Activated CD4-positive, alpha-beta T cell treated with anti-CD3 and anti-CD28 coated beads, Interleukin-2, amount 10 ng/mL, durations not matched to agents 7 days and 5 days (primary cell): ENCODE measurements at regions not wholly inside any gene's neighbourhood (a gene's known extent, or its start where the extent isn't known, plus 50 kb on each side); places are given as distances from the start of the nearest gene placed in this dataset.

Source experiments
- CTCF ChIA-PET: fragments of 350-600 bp; sonication (Branson Sonifier 250); formaldehyde crosslinking; loops from one replicate; lab custom pipeline; 2021; ENCODE audit warnings: antibody characterized with exemption; lab: Charles Lee
- POLR2A ChIA-PET: fragments of 350-600 bp; sonication (Branson Sonifier 250); formaldehyde crosslinking; loops from one replicate; lab custom pipeline; 2021; ENCODE audit warnings: antibody characterized with exemption; lab: Charles Lee
- DNase-seq: peaks from one replicate; pipeline ENCODE4 v3.0.0-alpha.2; 2020
- H3K27ac Mint-ChIP-seq: one replicate; pipeline ENCODE4 v1.8.0; 2021; ENCODE audit warnings: mild to moderate bottlenecking, moderate library complexity, mixed read lengths
- H3K27me3 Mint-ChIP-seq: one replicate; pipeline ENCODE4 v1.8.0; 2021; ENCODE audit warnings: mixed read lengths
- H3K36me3 Mint-ChIP-seq: one replicate; pipeline ENCODE4 v1.8.0; 2021; ENCODE audit warnings: low read depth, mixed read lengths
- H3K4me1 Mint-ChIP-seq: one replicate; pipeline ENCODE4 v1.8.0; 2021; ENCODE audit warnings: mixed read lengths
- H3K4me3 Mint-ChIP-seq: one replicate; pipeline ENCODE4 v1.8.0; 2021; ENCODE audit warnings: mild to moderate bottlenecking, moderate library complexity, mixed read lengths
- H3K9me3 Mint-ChIP-seq: one replicate; pipeline ENCODE4 v1.8.0; 2021; ENCODE audit warnings: mixed read lengths

DNA sequence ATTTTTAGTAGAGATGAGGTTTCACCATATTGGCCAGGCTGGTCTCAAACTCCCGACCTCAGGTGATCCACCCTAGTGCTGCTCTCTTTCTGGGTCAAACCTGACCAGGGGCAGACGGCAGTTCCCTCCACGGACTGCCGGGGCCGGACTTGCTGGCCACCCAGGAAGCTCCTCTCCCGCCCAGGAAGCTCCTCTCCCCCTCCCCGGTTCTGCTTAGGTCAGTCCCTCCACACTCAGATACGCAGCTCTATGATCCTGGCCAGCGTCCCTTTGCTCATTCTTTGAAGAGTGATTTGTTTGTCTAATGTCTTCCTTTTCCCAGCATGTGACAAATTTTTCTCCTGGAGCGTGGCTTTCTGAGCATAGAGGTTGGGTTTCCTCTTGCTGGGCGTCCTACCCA lies 125.3 kb upstream of the B3GAT1 start:
- no peak overlapping the region for H3K27ac Mint-ChIP-seq
- H3K36me3 Mint-ChIP-seq, result no peaks in the 10 kb centered on the region
- DNase-seq, result no peak
- no peaks in the 10 kb centered on the region for H3K4me1 Mint-ChIP-seq
- no peaks in the 10 kb centered on the region for H3K9me3 Mint-ChIP-seq
- CTCF ChIA-PET, result interaction anchor here (0.6 kb wide), 1 partner anchor 967 kb away, joined by 4 read pairs; no protein-coding TSS in a partner anchor
- H3K4me3 Mint-ChIP-seq, result no peak overlapping the region
- POLR2A ChIA-PET, result no interaction called here
- peaks cover 14% of the 10 kb centered on the region for H3K27me3 Mint-ChIP-seq

DNA sequence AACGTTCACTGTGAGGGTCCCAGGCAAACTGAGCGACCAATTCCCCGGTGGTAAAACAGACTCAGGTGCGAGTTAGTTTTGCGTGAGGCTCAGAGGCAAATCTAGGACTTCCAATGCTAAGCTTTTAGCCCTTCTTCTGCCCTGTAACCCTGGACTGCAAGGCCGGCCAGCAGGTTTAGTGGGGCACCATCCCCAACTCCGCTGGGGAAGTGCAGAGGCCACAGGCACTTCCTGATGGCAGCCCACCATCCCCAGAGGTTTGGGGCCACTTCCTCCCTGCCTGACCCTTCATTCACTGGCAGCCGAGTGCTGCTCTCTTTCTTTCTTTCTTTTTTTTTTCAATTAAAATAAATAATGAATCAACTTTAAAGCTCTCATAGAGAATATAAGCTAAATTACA lies 124.6 kb upstream of the B3GAT1 start:
- Mint-ChIP-seq H3K36me3 (no peaks in the 10 kb centered on the region), H3K9me3 (no peaks in the 10 kb centered on the region), H3K4me3 (no peak overlapping the region), H3K27ac (no peak overlapping the region), H3K4me1 (no peaks in the 10 kb centered on the region), H3K27me3 (peaks cover 14% of the 10 kb centered on the region)
- CTCF ChIA-PET, result no interaction called here
- DNase-seq, result no peak
- POLR2A ChIA-PET, result no interaction called here

DNA sequence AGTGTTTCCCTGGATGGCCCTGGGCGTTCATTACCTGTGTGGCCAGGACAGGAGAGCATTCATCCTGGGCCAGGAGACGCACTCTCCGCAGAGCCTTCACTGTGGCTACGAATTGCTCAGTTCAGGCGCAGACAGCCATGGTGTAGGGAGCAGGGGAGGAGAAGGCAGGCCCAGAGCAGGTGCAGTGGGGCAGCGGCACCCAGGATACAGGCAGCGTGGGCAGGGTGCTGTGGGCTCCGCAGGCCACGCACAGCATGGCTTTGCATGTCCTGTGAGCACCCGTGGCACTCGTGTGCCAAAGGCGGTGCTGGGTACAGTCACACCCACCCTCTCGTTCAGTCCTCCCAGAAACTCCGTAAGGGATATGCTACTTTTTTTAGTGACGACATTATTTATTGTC lies 124.2 kb upstream of the B3GAT1 start:
- Mint-ChIP-seq H3K36me3 (no peaks in the 10 kb centered on the region), H3K27me3 (peaks cover 14% of the 10 kb centered on the region), H3K27ac (no peak overlapping the region), H3K4me1 (no peaks in the 10 kb centered on the region), H3K4me3 (no peak overlapping the region), H3K9me3 (no peaks in the 10 kb centered on the region)
- no peak for DNase-seq
- ChIA-PET CTCF (no interaction called here), POLR2A (no interaction called here)

DNA sequence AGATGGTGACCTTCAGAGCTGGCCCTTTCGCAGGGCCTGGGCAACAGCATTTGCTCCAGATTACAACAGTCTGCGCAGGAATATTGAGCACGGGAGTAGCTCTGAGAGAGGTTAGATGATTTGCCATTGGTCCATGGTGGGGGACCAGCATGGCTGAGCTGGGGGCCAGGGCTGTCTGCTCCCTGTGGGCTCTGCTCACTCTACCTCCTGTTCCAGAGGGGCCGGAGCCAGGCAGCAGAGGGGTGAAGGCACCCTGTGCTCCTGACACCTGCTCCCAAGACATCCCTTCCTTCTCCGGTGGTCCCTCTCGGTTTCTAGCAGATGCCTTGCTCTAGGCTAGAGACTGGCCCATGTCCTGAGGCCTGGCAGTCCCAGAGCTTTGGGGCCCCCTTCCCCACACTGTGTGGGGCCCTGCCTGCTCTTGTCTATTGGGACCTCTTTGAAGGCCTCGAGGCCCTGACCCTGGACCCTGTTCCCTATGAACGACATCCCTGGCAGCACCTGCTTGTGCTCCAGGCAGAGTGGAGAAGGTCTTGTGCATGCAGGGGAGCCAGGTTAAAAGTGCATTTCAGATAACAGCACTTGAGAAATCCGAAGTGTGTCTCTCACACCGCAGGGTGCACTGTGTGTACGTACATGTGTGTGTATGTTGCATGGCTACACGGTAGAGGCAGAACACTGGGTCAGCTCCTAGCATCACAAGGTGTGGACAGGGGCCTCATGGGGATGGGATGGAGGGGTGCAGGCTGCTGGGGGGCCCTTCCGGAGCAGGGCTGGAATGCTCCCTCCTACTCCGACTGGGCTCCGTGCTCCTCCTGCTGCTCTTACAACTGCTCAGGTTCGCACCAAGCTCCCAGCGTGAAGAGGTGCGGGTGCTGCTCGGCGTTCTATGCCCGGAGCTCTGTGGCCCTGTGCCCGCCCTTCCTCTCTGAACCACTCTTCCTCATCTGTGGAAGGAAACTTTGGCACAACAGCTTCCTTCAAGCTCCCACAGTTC lies 123.3 kb upstream of the B3GAT1 start:
- H3K4me1 Mint-ChIP-seq, result no peaks in the 10 kb centered on the region
- DNase-seq, result no peak
- H3K27me3 Mint-ChIP-seq, result peaks cover 14% of the 10 kb centered on the region
- ChIA-PET CTCF (no interaction called here), POLR2A (no interaction called here)
- H3K4me3 Mint-ChIP-seq, result no peak overlapping the region
- H3K27ac Mint-ChIP-seq, result peak overlapping the region; percentile 19
- H3K9me3 Mint-ChIP-seq, result no peaks in the 10 kb centered on the region
- no peaks in the 10 kb centered on the region for H3K36me3 Mint-ChIP-seq

DNA sequence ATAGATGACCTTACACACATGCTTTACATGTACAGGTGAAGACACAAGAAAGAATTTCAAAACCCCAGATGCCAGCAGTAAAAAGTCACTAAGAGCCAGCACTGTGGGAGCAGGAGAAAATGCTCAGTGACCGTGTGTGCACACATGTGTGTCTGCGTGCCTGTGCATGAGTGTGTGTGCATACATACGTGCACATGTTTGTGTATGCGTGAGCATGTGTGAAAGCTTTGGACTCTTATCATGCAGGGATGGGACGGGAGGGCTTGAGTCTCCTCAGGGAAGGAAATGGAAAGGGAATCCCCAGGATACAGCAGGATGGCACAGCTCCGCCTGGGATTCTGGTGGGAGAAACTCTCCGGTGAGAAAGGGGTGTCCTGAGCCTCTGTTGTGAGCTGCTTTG lies 121.5 kb upstream of the B3GAT1 start:
- H3K27me3 Mint-ChIP-seq, result peaks cover 14% of the 10 kb centered on the region

DNA sequence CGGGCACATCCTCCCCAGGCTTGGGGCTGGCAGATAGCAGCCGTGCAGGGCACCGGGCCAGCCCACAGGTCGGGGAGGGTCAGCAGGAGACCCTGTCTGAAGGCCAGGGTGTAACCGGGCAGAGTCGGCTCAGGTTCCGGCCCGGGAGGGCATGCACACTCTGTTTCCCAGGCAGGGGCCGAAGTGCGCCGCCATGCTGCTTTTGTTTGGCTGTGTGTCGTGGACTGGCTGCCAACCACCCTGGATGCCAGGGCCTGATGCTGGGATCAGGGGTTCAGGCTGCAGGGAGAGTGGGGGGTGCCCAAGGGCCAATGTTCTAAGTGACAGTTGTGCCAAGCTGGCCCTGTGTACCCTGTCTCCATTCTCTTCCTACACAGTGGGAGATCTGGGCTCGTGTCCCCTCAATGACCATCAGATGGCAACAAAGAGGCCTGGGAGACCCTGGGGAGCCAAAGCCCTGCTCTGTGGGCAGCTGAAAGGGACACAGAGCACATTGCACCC lies 120.9 kb upstream of the B3GAT1 start:
- no peak for DNase-seq
- CTCF ChIA-PET, result no interaction called here
- Mint-ChIP-seq H3K36me3 (no peaks in the 10 kb centered on the region), H3K9me3 (no peaks in the 10 kb centered on the region), H3K27ac (no peak overlapping the region), H3K27me3 (peaks cover 14% of the 10 kb centered on the region), H3K4me3 (no peak overlapping the region), H3K4me1 (no peaks in the 10 kb centered on the region)
- POLR2A ChIA-PET, result no interaction called here

More for the DNA sequence above, 121.5 kb upstream of the B3GAT1 start:
- Mint-ChIP-seq H3K36me3 (no peaks in the 10 kb centered on the region), H3K27ac (no peak overlapping the region), H3K4me1 (no peaks in the 10 kb centered on the region), H3K9me3 (no peaks in the 10 kb centered on the region), H3K4me3 (no peak overlapping the region)
- no peak for DNase-seq
- ChIA-PET POLR2A (no interaction called here), CTCF (no interaction called here)

DNA sequence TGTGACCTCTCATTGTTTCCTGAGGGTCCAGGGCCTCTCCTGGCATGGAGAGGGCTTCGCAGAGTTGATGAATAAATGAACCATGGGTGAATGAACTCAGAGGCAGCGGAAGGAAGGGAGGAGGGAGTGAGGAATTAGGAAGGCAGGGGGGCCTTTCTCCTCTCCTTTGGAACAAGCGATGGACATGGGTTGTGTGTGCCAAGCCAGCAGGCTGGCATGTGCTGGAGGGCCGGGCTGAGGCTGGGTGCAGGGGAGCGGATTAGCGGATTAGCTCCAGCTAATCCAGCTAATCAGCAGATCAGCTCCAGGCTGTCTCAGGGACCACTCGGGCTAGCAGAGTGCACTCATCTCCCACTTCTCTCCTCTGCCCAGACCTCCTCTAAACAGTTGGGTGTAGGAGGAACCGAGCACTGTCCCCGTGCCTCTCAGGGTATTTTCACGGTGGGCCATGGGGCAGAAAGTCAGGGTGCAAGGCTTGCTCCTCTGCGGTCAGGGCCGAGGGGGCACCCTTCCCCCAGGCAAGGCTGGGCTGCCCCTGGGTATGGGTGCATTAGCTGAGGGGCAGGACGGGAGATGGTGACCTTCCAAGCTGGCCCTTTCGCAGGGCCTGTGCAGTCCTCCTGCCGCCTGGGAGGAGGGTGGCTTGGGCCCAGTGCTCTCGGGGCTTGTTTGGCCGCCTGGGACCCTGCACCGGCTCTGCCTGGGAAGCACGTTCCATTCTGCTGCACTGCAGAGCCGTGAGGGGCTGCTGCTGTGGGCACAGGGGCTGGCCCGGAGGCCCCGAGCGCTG lies 120.3 kb upstream of the B3GAT1 start:
- Mint-ChIP-seq H3K36me3 (no peaks in the 10 kb centered on the region), H3K4me3 (no peak overlapping the region), H3K27ac (no peak overlapping the region), H3K9me3 (no peaks in the 10 kb centered on the region), H3K4me1 (no peaks in the 10 kb centered on the region), H3K27me3 (peaks cover 12% of the 10 kb centered on the region)
- DNase-seq, result no peak
- ChIA-PET POLR2A (no interaction called here), CTCF (no interaction called here)

DNA sequence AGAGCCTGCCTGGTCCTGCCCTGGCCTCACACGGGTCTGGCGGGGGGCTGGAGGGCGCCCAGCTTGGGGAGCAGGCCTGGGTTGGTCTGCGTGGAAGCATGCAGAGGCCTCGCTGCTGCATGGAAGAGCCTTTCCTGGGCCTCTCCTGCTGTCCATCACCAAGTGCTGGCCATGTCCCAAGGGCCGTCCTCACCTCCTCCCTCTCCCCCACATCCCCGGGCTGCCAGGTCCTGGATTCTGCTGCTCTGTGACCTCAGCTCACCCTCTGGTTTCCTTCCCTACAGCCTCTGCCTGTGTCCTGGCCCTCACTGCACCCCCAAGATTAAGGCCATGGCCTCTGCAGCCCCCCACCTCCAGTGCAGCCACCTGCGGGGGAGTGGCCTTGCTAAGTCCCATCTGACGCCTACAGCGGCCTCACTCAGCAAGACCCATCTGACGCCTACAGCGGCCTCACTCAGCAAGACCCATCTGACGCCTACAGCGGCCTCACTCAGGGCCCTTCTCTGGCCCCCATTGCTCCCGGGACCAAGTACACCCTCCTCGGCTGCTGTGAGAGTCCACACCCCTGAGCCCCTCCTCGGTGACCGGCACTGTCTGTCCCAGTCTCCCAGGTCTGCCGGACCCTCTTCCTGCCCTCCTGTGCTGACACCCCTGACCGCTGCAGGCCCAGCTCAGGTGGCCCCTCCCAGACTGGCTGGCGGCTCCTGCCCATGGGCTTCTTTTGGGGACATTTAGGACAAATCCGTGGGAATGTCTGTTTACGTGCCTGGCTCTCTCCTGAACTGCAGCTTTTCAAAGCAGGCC lies 119.5 kb upstream of the B3GAT1 start:
- Mint-ChIP-seq H3K9me3 (no peaks in the 10 kb centered on the region), H3K4me1 (no peaks in the 10 kb centered on the region), H3K4me3 (no peak overlapping the region), H3K27me3 (peaks cover 9% of the 10 kb centered on the region), H3K27ac (no peak overlapping the region), H3K36me3 (no peaks in the 10 kb centered on the region)
- ChIA-PET CTCF (no interaction called here), POLR2A (no interaction called here)
- no peak for DNase-seq

DNA sequence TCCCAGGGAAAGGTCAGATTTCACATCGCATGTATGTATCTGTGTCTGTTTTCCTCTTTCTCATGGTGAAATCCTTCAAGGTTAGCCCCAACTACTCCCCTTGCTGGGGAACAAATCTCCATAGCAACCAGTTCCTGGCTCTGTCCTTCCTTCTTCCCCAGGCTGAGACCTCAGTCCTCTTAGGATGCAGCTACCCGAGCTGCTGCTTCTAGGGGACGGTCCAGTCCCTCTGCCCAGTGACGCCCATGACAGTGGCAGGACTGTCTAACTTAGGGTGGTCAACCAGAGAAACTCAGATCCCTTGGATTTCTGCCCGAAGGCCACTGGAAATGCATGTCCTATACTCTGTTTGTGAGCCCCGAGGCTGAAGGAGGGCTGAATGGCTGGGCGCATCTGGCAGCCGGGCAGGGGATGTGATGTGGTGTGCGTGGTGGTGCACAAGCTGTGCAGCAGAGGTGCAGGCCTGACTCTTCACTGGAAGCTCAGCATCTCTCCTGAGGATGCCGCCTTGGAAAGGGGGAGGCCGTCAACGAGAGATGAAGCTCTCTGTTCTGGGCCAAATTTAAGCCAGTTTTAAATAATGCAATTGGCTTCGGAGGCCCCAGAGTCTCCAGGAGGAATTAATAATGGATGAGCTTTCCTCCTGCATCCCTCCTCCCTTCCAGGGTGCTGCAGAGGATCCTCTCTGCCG lies 118.7 kb upstream of the B3GAT1 start:
- Mint-ChIP-seq H3K9me3 (no peaks in the 10 kb centered on the region), H3K27me3 (peaks cover 7% of the 10 kb centered on the region), H3K4me3 (no peak overlapping the region), H3K36me3 (no peaks in the 10 kb centered on the region), H3K27ac (no peak overlapping the region), H3K4me1 (no peaks in the 10 kb centered on the region)
- ChIA-PET POLR2A (no interaction called here), CTCF (no interaction called here)
- no peak for DNase-seq

DNA sequence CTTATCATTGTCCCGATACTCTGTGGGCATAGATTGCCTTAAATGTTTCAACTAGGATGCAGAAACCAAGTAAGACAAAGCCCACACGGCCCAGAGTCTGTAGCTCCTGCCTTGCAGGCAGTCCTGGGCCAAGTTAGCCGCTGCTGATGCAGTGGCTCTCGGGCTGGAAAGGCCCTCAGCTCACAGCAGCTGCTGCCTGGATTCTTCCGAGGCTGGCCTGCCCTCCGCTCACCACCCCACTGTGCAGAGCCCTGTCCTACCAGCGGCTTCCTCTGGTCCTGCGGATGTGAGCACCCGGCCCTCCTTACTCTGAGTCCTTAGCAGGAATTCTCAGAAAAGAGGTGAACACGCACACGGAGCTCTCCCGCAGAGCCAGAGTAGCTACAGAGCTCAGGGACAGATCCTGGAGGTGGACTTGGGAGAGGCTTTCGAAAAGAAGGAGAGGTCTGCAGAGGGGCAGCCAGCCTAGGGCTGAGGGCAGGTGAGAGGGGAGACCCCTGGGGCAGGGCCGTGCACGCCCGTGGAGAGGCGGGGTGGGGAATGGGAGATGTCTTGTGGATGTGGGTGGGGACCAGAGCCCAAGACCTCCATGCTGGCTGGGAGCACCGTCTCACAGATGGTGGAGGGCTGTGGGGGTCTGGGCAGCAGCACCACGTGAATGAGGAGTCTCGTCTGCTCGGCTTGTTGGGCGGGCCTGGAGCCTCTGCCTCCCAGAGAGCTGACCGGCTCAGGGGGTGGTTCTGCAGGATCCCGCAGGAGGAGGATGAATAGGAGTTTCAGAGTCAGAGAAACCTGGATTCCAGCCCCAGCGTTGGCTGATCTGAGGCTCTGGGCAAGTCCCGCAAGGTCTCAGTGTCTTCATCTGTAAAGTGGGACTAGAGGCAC lies 117.4 kb upstream of the B3GAT1 start:
- Mint-ChIP-seq H3K4me1 (no peaks in the 10 kb centered on the region), H3K27me3 (peaks cover 3% of the 10 kb centered on the region), H3K36me3 (no peaks in the 10 kb centered on the region), H3K4me3 (no peak overlapping the region), H3K27ac (no peak overlapping the region), H3K9me3 (no peaks in the 10 kb centered on the region)
- no peak for DNase-seq
- POLR2A ChIA-PET, result no interaction called here
- CTCF ChIA-PET, result no interaction called here

DNA sequence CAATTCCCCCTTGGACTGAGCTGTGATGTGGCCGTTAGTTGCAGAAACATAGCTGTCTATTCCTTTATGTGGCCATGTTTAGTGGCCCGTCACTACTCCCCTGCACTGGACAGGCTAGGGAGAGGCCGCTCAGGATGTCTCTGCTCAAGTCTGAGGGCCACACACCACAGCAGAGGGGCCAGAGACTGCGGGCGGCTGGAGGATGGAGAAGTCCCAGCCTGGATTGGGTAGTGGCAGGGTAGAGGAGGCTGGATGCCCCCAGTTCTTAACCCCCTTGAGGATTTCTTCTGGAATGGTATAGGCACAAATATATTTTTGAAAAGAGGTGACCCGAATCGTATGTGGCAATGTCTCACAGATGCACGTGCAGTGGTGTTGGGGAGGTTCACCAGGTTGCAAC lies 116.4 kb upstream of the B3GAT1 start:
- Mint-ChIP-seq H3K27ac (no peak overlapping the region), H3K4me3 (no peak overlapping the region), H3K27me3 (no peaks in the 10 kb centered on the region), H3K9me3 (no peaks in the 10 kb centered on the region), H3K36me3 (no peaks in the 10 kb centered on the region), H3K4me1 (no peaks in the 10 kb centered on the region)
- no peak for DNase-seq
- ChIA-PET POLR2A (no interaction called here), CTCF (no interaction called here)
